ENCODE measurements at regions not wholly inside any gene's neighbourhood (a gene's known extent, or its start where the extent isn't known, plus 50 kb on each side); places are given as distances from the start of the nearest gene placed in this dataset.

GRCh38 chr20:48146308-48146707 lies 361.0 kb upstream of the SULF2 start:
- no peak for TF ChIP-seq CTCF (IDR thresholded peaks at IDR 0.05; ENCODE audit: low read depth, low read length, poor library complexity, severe bottlenecking)
- no peak for TF ChIP-seq EZH2phosphoT487 (IDR thresholded peaks at IDR 0.05; ENCODE audit: borderline replicate concordance, low read length)
